GM23248 (cell line): ENCODE measurements at regions not wholly inside any gene's neighbourhood (a gene's known extent, or its start where the extent isn't known, plus 50 kb on each side); places are given as distances from the start of the nearest gene placed in this dataset.

Experiments
- EZH2 ChIP-seq: fragments of 200-600 bp; sonication (generic); IDR thresholded peaks from 2 replicates; pipeline ENCODE4 v1.6.1; 2018; ENCODE audit warnings: antibody characterized with exemption, mild to moderate bottlenecking; ENCODE audit not compliant: insufficient read depth, poor library complexity, severe bottlenecking
- EZH2phosphoT487 ChIP-seq: fragments of 200-600 bp; sonication (generic); IDR thresholded peaks from 2 replicates; pipeline ENCODE4 v1.6.1; 2018; ENCODE audit warnings: antibody characterized with exemption, moderate library complexity, mild to moderate bottlenecking, low read depth; ENCODE audit not compliant: insufficient read depth

DNA sequence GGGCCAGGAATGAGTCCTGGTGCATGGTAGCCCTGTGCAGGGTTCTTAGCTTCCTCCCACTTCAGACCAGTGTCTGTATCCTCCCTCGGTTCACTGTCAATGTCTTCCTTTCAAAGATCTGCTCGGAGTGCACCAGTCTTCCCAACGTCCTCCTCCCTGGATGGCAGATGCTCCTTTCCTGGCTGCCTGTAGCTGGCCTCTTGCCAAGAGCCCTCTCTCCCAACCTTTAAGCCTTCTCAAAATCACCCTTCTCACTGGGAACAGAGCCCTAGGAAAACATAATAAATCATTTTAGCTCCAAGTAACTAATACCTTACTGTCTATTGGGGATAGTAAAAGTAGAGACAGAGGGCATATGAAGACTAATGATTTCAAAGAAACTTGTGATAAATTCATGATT, 490.6 kb downstream of the CCSER2 start:
- TF ChIP-seq EZH2, result no peak
- TF ChIP-seq EZH2phosphoT487, result no peak
